ENCODE measurements at regions not wholly inside any gene's neighbourhood (a gene's known extent, or its start where the extent isn't known, plus 50 kb on each side); places are given as distances from the start of the nearest gene placed in this dataset.

- no peaks in the 10 kb centered on the region for H3K27me3 ChIP-seq (replicated peaks; ENCODE audit: insufficient read depth)
- ATAC-seq (ENCODE audit: insufficient number of reproducible peaks, low FRiP score, low read depth) (no peak), DNase-seq (ENCODE audit: low spot score) (no peak)
- H3K4me1 ChIP-seq (ENCODE audit: control insufficient read depth in 1 of 2, low read depth in 2 of 2) = no peaks in the 10 kb centered on the region
- no peaks in the 10 kb centered on the region for H3K36me3 ChIP-seq
- H3K4me3 ChIP-seq = no peak overlapping the region
- no peak overlapping the region for H3K27ac ChIP-seq
- H3K9me3 ChIP-seq = no peaks in the 10 kb centered on the region
- TF ChIP-seq CTCF (IDR thresholded peaks at IDR 0.05) = no peak
Measured at GRCh38 chr20:55229451-55229850, 754.1 kb downstream of the DOK5 start.

GRCh38 chr20:55216525-55217242, 741.3 kb downstream of the DOK5 start:
- Histone ChIP-seq H3K27ac (no peak overlapping the region), H3K36me3 (no peaks in the 10 kb centered on the region), H3K9me3 (peaks cover 4% of the 10 kb centered on the region), H3K27me3 (replicated peaks; ENCODE audit: insufficient read depth) (no peaks in the 10 kb centered on the region), H3K4me3 (no peak overlapping the region), H3K4me1 (ENCODE audit: control insufficient read depth in 1 of 2, low read depth in 2 of 2) (no peaks in the 10 kb centered on the region)
- no peak for TF ChIP-seq CTCF (IDR thresholded peaks at IDR 0.05)
- ATAC-seq (ENCODE audit: insufficient number of reproducible peaks, low FRiP score, low read depth) = no peak
- DNase-seq (ENCODE audit: low spot score) = no peak

- Histone ChIP-seq H3K4me3 (no peak overlapping the region), H3K9me3 (peaks cover 4% of the 10 kb centered on the region), H3K27me3 (replicated peaks; ENCODE audit: insufficient read depth) (no peaks in the 10 kb centered on the region), H3K36me3 (no peaks in the 10 kb centered on the region), H3K4me1 (ENCODE audit: control insufficient read depth in 1 of 2, low read depth in 2 of 2) (no peaks in the 10 kb centered on the region), H3K27ac (no peak overlapping the region)
- ATAC-seq (ENCODE audit: insufficient number of reproducible peaks, low FRiP score, low read depth) (no peak), DNase-seq (ENCODE audit: low spot score) (no peak)
- no peak for TF ChIP-seq CTCF (IDR thresholded peaks at IDR 0.05)
Measured at GRCh38 chr20:55213653-55214052, 738.3 kb downstream of the DOK5 start.

GRCh38 chr20:55211481-55211880, 736.1 kb downstream of the DOK5 start:
- no peaks in the 10 kb centered on the region for H3K27me3 ChIP-seq (replicated peaks; ENCODE audit: insufficient read depth)
- ATAC-seq (ENCODE audit: insufficient number of reproducible peaks, low FRiP score, low read depth) (no peak), DNase-seq (ENCODE audit: low spot score) (no peak)
- TF ChIP-seq CTCF (IDR thresholded peaks at IDR 0.05) = no peak
- no peak overlapping the region for H3K27ac ChIP-seq
- H3K4me3 ChIP-seq = no peak overlapping the region
- H3K36me3 ChIP-seq = no peaks in the 10 kb centered on the region
- H3K9me3 ChIP-seq = peaks cover 4% of the 10 kb centered on the region
- no peaks in the 10 kb centered on the region for H3K4me1 ChIP-seq (ENCODE audit: control insufficient read depth in 1 of 2, low read depth in 2 of 2)

- H3K27ac ChIP-seq = no peak overlapping the region
- H3K4me1 ChIP-seq (ENCODE audit: control insufficient read depth in 1 of 2, low read depth in 2 of 2) = no peaks in the 10 kb centered on the region
- no peak for TF ChIP-seq CTCF (IDR thresholded peaks at IDR 0.05)
- no peaks in the 10 kb centered on the region for H3K27me3 ChIP-seq (replicated peaks; ENCODE audit: insufficient read depth)
- no peak for ATAC-seq (ENCODE audit: insufficient number of reproducible peaks, low FRiP score, low read depth)
- no peak for DNase-seq (ENCODE audit: low spot score)
- H3K9me3 ChIP-seq = no peaks in the 10 kb centered on the region
- no peaks in the 10 kb centered on the region for H3K36me3 ChIP-seq
- no peak overlapping the region for H3K4me3 ChIP-seq
Measured at GRCh38 chr20:55205665-55206064, 730.3 kb downstream of the DOK5 start.
